Astrocyte of the cerebellum (primary cell): ENCODE measurements at regions not wholly inside any gene's neighbourhood (a gene's known extent, or its start where the extent isn't known, plus 50 kb on each side); places are given as distances from the start of the nearest gene placed in this dataset.

Experiments
- DNase-seq: peaks from one replicate; pipeline ENCODE4 v3.0.0-alpha.2; 2011; ENCODE audit warnings: low read depth
- H3K4me3 ChIP-seq: 2 replicates; pipeline ENCODE4 v1.5.1; 2011; ENCODE audit warnings: mild to moderate bottlenecking, low read depth, low read length, moderate library complexity
- in situ Hi-C: cut with HindIII; loops from 2 replicates; pipeline ENCODE4 v1.10.0; 2017; ENCODE audit warnings: low sequenced_read_pairs
- TF ChIP-seq, protein P1 (sequence below): IDR thresholded peaks from 2 replicates; pipeline ENCODE4 v1.5.1; 2012; ENCODE audit warnings: low read length, low read depth, moderate library complexity, mild to moderate bottlenecking; ENCODE audit errors: missing control alignments

DNA sequence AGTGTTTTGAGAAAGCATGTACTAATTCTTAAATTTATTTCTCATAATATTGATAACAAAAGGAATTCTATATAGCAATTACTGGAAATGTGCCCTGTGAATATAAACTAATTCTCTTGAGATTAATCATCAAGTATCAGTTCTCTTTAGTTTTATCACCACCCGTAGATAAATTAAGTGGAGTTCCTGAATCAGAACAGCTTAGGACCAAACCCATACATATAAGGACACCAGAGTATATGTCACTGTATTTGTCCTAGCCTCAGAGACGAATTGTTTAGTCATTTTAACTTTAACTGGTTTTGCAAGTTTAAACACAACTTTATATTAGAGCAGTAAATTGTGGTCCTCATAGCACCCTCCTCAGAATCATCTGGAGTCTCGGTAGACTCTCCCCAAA lies 572.0 kb downstream of the UTRN start:
- TF ChIP-seq, protein P1, sequence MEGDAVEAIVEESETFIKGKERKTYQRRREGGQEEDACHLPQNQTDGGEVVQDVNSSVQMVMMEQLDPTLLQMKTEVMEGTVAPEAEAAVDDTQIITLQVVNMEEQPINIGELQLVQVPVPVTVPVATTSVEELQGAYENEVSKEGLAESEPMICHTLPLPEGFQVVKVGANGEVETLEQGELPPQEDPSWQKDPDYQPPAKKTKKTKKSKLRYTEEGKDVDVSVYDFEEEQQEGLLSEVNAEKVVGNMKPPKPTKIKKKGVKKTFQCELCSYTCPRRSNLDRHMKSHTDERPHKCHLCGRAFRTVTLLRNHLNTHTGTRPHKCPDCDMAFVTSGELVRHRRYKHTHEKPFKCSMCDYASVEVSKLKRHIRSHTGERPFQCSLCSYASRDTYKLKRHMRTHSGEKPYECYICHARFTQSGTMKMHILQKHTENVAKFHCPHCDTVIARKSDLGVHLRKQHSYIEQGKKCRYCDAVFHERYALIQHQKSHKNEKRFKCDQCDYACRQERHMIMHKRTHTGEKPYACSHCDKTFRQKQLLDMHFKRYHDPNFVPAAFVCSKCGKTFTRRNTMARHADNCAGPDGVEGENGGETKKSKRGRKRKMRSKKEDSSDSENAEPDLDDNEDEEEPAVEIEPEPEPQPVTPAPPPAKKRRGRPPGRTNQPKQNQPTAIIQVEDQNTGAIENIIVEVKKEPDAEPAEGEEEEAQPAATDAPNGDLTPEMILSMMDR, result no peak
- DNase-seq, result no peak
- in situ Hi-C loops, result no loop called here

DNA sequence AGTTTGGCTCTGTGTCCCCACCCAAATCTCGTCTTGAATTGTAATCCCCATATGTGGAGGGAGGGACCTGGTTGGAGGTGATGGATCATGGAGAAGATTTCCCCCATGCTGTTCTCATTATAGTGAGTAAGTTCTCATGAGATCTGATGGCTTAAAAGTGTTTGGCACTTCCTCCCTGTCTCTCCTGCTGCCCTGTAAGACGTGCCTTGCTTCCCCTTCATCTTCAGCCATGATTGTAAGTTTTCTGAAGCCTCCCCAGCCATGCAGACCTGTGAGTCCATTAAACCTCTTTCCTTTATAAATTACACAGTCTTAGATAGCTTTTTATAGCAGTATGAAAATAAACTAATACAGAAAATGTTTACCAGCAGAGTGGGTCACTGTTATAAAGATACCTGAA lies 577.6 kb downstream of the UTRN start:
- TF ChIP-seq, protein P1, result no peak
- DNase-seq, result no peak
- in situ Hi-C loops, result no loop called here
- H3K4me3 ChIP-seq, result no peak overlapping the region

More for the DNA sequence above, 572.0 kb downstream of the UTRN start:
- H3K4me3 ChIP-seq, result no peak overlapping the region

DNA sequence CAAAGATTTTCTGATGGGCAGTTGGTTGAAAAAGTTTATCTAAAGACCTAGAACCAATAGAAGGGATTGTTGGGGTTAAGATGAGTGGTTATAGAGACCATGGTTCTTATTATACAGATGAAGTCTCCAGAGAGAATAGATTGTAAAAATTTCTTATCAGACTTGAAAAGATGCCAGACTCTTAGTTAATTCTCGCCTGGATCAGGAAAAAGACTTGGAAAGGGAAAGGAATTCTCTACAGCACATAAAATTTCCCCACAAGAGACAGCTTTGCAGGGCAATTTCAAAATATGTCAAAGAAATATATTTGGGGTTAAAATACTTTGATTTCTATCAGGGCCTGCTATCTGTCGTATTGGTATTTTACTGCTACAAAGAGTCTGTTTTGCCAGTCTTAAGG lies 582.6 kb downstream of the UTRN start:
- H3K4me3 ChIP-seq, result no peak overlapping the region
- TF ChIP-seq, protein P1, result no peak
- no peak for DNase-seq
- in situ Hi-C loops, result no loop called here

DNA sequence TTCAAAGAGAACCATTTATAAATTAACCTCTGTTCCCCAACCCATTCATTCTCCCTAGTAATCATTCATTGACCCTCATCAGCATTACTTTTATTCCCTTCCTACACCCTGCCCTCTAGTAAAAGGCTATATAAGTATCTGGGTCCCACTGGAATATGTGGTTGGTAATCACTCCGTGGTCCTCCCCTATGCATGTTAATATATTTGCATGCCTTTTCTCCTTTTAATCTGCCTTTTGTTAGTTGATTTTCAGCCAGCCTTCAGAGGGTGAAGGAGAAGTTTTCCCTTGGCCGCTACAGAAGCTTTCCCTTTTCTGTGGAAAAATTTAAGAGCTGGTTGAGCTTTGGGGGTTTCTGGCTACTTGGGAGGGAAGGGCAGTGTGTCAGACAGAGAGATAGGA lies 585.6 kb downstream of the UTRN start:
- no peak for DNase-seq
- in situ Hi-C loops, result no loop called here
- TF ChIP-seq, protein P1, result no peak
- H3K4me3 ChIP-seq, result no peak overlapping the region

DNA sequence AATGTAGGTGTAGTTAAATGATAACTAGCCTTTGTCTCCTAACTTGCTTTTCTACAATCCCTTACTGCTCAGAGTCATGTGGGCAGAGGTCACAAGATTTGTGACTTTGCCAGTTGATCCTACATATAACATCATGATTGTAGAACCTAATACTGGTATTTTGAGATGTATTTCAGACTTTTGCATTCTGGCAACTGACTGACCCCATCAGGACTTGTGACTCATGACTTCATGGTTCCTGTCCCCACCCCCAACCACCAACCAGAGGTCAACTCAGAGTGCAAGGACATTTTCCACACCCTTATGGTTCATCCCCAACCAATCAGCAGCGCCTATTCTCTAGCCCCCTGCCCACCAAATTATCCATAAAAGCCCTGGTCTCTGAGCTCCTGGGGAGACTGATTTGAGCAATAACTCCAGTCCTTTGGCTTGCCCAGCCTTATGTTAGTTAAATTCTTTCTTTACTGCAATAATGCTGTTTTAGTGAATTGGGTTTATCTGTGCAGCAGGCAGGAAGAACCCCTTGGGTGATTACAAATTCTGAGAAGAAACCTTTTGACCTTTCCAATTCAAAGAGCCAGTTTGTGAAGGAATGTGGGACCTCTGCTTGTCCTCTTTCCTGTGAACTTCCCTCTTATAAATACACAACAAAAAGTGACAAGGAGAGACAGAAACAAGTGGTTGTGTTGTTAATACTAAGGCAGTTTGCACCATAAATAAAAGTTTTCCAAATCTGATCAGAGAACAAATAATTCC lies 588.7 kb downstream of the UTRN start:
- DNase-seq, result no peak
- no peak overlapping the region for H3K4me3 ChIP-seq
- TF ChIP-seq, protein P1, result no peak
- in situ Hi-C loops, result no loop called here

DNA sequence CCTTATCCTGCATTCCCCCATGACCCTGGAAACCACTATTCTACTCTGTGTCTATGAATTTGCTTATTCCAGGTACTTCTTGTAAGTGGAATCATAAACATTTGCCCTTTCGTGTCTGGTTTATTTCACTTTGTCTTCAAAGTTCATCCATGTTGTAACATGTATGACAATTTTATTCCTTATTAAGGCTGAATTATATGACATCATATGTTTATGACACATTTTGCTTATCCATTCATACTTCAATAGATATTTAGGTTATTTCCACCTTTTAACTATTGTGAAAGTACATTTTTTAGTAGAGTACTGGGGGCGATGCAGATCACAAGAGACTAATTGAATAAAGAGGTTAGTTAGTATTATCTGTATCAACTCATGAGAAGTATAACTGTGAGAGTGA lies 591.6 kb downstream of the UTRN start:
- no peak overlapping the region for H3K4me3 ChIP-seq
- TF ChIP-seq, protein P1, result no peak
- DNase-seq, result no peak
- in situ Hi-C loops, result no loop called here
